Liver (tissue), 8 donors: ENCODE measurements at regions not wholly inside any gene's neighbourhood (a gene's known extent, or its start where the extent isn't known, plus 50 kb on each side); places are given as distances from the start of the nearest gene placed in this dataset.

Source experiments
- DNase-seq: peaks from one replicate; pipeline ENCODE4 v3.0.0-alpha.2; 2017; ENCODE audit warnings: low spot score
- H3K27ac ChIP-seq, 2 donors: one replicate each; pipeline ENCODE4 v1.7.0; 2013; ENCODE audit warnings: inconsistent platforms in 2 of 2, low read length in 2 of 2, control low read depth in 1 of 2, low read depth in 1 of 2, mild to moderate bottlenecking in 1 of 2
- H3K27me3 ChIP-seq, 4 donors: one replicate each; pipeline versions ENCODE4 v1.6.1 to v1.7.0; 2013; ENCODE audit warnings: low read length in 3 of 4, inconsistent platforms in 1 of 4, mild to moderate bottlenecking in 1 of 4, moderate library complexity in 1 of 4; ENCODE audit not compliant: control insufficient read depth in 4 of 4, insufficient read depth in 4 of 4
- H3K36me3 ChIP-seq, 4 donors: one replicate each; pipeline versions ENCODE4 v1.6.1 to v1.7.0; 2013; ENCODE audit warnings: low read length in 3 of 4, mild to moderate bottlenecking in 3 of 4, low read depth in 1 of 4, moderate library complexity in 1 of 4; ENCODE audit not compliant: control insufficient read depth in 4 of 4, insufficient read depth in 3 of 4
- H3K4me1 ChIP-seq, 4 donors: one replicate each; pipeline versions ENCODE4 v1.6.1 to v1.7.0; 2013; ENCODE audit warnings: low read length in 3 of 4, mild to moderate bottlenecking in 3 of 4, moderate library complexity in 1 of 4; ENCODE audit not compliant: control insufficient read depth in 4 of 4, insufficient read depth in 4 of 4
- H3K4me3 ChIP-seq, 3 donors: one replicate each; pipeline versions ENCODE4 v1.6.1 to v1.7.0; 2013; ENCODE audit warnings: low read length in 3 of 3, control low read depth in 1 of 3, low read depth in 1 of 3, mild to moderate bottlenecking in 1 of 3
- H3K9ac ChIP-seq, 2 donors: one replicate each; pipeline ENCODE4 v1.7.0; 2013; ENCODE audit warnings: low read length in 2 of 2, mild to moderate bottlenecking in 2 of 2, moderate library complexity in 2 of 2, control low read depth in 1 of 2, low read depth in 1 of 2
- H3K9me3 ChIP-seq, 4 donors: one replicate each; pipeline versions ENCODE4 v1.6.1 to v1.7.0; 2013; ENCODE audit warnings: low read length in 3 of 4; ENCODE audit not compliant: control insufficient read depth in 4 of 4
- EGR1 ChIP-seq, 2 donors: IDR thresholded peaks; 2 replicates each; pipeline ENCODE4 v1.6.1; 2016 to 2018; ENCODE audit warnings: antibody characterized with exemption in 2 of 2, low read depth in 2 of 2
- FOXA1 ChIP-seq: IDR thresholded peaks from 2 replicates; pipeline ENCODE4 v1.6.1; 2016; ENCODE audit warnings: antibody characterized with exemption
- FOXA2 ChIP-seq: IDR thresholded peaks from 2 replicates; pipeline ENCODE4 v1.6.1; 2016; ENCODE audit warnings: antibody characterized with exemption
- GABPA ChIP-seq, 2 donors: IDR thresholded peaks in 1 of 2; conservative IDR thresholded peaks in 1 of 2; 2 replicates each; pipeline ENCODE4 v1.6.1; 2016; ENCODE audit warnings: antibody characterized with exemption in 2 of 2, mild to moderate bottlenecking in 1 of 2, moderate library complexity in 1 of 2
- HNF4A ChIP-seq, 2 donors: conservative IDR thresholded peaks; 2 replicates each; pipeline ENCODE4 v1.6.1; 2016; ENCODE audit warnings: antibody characterized with exemption in 2 of 2, mild to moderate bottlenecking in 2 of 2
- HNF4G ChIP-seq: IDR thresholded peaks from 2 replicates; pipeline ENCODE4 v1.6.1; 2016; ENCODE audit warnings: antibody characterized with exemption
- NR2F2 ChIP-seq: IDR thresholded peaks from 2 replicates; pipeline ENCODE4 v1.6.1; 2016; ENCODE audit warnings: antibody characterized with exemption
- TAF1 ChIP-seq: conservative IDR thresholded peaks from 2 replicates; pipeline ENCODE4 v1.6.1; 2016; ENCODE audit warnings: antibody characterized with exemption, mild to moderate bottlenecking
- WGBS: extraction: QIAGEN DNeasy Blood & Tissue Kit; methylation state at CpG from one replicate; pipeline ENCODE4 v1.1.7; 2013; 5-methylcytosine and 5-hydroxymethylcytosine counted together
- TF ChIP-seq, protein P1 (sequence below): IDR thresholded peaks from 2 replicates; pipeline ENCODE4 v1.6.1; 2016; ENCODE audit warnings: antibody characterized with exemption
- TF ChIP-seq, protein P2 (sequence below): IDR thresholded peaks from 2 replicates; pipeline ENCODE4 v1.6.1; 2016; ENCODE audit warnings: antibody characterized with exemption, mild to moderate bottlenecking
- TF ChIP-seq, protein P3 (sequence below): fragments of 150-350 bp; IDR thresholded peaks from 2 replicates; pipeline ENCODE4 v1.5.1; 2017; ENCODE audit warnings: improper control_type of control experiment, low read depth, low read length; ENCODE audit not compliant: missing input control
- donor health status: healthy.
- donor health status: healthy.
- donor health status: healthy.
- donor health status: healthy.
- donor health status: healthy.

DNA sequence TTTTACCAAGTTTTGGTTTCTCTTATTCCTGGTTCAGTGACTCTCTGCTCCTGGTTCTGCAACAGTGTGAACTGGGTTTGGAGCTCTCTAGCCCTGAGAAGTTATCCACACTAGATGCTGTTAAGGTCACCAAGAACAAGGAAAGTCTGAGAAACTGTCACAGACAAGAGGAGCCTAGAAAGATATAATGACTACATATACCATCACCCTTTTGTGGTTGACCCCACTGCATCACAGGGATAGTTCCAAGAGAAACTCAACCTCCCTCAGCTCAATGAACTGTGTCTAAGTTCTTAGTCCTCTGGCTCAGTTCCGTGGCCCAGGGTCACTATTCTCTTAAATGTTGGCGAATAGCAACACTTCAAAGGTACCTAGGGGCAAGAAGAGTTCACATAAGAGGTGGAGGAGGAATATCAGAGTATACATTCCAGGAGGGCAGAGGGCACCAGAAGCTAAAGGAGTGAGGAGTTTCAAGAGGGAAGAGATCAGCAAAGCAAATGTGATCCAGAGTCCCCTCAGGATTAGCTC is 171.5 kb downstream of the BUB3 start:
- TF ChIP-seq HNF4G (no peak), GABPA (IDR thresholded peaks at IDR 0.05 in 1 of 2, conservative IDR thresholded peaks at IDR 0.05 in 1 of 2) (no peak), NR2F2 (no peak), FOXA2 (no peak)
- TF ChIP-seq, protein P1, sequence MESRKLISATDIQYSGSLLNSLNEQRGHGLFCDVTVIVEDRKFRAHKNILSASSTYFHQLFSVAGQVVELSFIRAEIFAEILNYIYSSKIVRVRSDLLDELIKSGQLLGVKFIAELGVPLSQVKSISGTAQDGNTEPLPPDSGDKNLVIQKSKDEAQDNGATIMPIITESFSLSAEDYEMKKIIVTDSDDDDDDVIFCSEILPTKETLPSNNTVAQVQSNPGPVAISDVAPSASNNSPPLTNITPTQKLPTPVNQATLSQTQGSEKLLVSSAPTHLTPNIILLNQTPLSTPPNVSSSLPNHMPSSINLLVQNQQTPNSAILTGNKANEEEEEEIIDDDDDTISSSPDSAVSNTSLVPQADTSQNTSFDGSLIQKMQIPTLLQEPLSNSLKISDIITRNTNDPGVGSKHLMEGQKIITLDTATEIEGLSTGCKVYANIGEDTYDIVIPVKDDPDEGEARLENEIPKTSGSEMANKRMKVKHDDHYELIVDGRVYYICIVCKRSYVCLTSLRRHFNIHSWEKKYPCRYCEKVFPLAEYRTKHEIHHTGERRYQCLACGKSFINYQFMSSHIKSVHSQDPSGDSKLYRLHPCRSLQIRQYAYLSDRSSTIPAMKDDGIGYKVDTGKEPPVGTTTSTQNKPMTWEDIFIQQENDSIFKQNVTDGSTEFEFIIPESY: no peak
- no peaks in the 10 kb centered on the region for H3K4me1 ChIP-seq

GRCh38 chr10:123326674-123327073 is 172.5 kb downstream of the BUB3 start:
- no peak overlapping the region for H3K9ac ChIP-seq
- DNase-seq: no peak
- no peak overlapping the region for H3K4me3 ChIP-seq
- H3K36me3 ChIP-seq: no peaks in the 10 kb centered on the region
- no peak overlapping the region for H3K27ac ChIP-seq
- no peaks in the 10 kb centered on the region for H3K4me1 ChIP-seq
- H3K27me3 ChIP-seq: peaks cover 0 to 3% (median 0%) of the 10 kb centered on the region in 4 donors
- no peaks in the 10 kb centered on the region for H3K9me3 ChIP-seq
- TF ChIP-seq, protein P2, sequence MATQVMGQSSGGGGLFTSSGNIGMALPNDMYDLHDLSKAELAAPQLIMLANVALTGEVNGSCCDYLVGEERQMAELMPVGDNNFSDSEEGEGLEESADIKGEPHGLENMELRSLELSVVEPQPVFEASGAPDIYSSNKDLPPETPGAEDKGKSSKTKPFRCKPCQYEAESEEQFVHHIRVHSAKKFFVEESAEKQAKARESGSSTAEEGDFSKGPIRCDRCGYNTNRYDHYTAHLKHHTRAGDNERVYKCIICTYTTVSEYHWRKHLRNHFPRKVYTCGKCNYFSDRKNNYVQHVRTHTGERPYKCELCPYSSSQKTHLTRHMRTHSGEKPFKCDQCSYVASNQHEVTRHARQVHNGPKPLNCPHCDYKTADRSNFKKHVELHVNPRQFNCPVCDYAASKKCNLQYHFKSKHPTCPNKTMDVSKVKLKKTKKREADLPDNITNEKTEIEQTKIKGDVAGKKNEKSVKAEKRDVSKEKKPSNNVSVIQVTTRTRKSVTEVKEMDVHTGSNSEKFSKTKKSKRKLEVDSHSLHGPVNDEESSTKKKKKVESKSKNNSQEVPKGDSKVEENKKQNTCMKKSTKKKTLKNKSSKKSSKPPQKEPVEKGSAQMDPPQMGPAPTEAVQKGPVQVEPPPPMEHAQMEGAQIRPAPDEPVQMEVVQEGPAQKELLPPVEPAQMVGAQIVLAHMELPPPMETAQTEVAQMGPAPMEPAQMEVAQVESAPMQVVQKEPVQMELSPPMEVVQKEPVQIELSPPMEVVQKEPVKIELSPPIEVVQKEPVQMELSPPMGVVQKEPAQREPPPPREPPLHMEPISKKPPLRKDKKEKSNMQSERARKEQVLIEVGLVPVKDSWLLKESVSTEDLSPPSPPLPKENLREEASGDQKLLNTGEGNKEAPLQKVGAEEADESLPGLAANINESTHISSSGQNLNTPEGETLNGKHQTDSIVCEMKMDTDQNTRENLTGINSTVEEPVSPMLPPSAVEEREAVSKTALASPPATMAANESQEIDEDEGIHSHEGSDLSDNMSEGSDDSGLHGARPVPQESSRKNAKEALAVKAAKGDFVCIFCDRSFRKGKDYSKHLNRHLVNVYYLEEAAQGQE: no peak
- TF ChIP-seq, protein P3, sequence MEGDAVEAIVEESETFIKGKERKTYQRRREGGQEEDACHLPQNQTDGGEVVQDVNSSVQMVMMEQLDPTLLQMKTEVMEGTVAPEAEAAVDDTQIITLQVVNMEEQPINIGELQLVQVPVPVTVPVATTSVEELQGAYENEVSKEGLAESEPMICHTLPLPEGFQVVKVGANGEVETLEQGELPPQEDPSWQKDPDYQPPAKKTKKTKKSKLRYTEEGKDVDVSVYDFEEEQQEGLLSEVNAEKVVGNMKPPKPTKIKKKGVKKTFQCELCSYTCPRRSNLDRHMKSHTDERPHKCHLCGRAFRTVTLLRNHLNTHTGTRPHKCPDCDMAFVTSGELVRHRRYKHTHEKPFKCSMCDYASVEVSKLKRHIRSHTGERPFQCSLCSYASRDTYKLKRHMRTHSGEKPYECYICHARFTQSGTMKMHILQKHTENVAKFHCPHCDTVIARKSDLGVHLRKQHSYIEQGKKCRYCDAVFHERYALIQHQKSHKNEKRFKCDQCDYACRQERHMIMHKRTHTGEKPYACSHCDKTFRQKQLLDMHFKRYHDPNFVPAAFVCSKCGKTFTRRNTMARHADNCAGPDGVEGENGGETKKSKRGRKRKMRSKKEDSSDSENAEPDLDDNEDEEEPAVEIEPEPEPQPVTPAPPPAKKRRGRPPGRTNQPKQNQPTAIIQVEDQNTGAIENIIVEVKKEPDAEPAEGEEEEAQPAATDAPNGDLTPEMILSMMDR: no peak
- no peak for TF ChIP-seq FOXA1
- WGBS: 85% methylated on average over 1 of the region's 1 CpG

More for the DNA sequence above, 171.5 kb downstream of the BUB3 start:
- no peak overlapping the region for H3K4me3 ChIP-seq
- DNase-seq: no peak
- no peak overlapping the region for H3K27ac ChIP-seq
- H3K9me3 ChIP-seq: no peaks in the 10 kb centered on the region
- no peaks in the 10 kb centered on the region for H3K36me3 ChIP-seq
- H3K27me3 ChIP-seq: peaks cover 0 to 3% (median 0%) of the 10 kb centered on the region in 4 donors
- WGBS: 64% methylated on average over 2 of the region's 2 CpGs
- no peak overlapping the region for H3K9ac ChIP-seq

DNA sequence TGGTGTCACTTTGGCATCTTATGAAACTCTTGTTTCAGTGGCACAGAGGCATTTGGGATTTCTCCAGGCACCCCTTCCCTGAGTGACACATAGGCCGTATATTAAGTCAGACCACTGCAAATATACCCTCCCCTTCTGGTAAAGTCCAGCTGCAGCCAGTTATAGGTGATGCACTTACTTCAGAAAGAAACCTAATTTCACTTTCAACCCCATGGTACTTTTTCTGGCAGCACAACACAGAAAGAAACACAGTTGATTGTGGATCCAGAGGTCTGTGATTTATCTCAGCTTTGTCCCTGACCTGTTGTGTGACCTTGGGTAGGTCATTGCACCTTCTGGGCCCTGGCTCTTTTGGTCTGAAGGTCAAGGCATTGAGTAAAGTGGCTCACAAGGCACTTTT is 173.2 kb downstream of the BUB3 start:
- Histone ChIP-seq H3K27ac (no peak overlapping the region), H3K36me3 (no peaks in the 10 kb centered on the region), H3K9ac (no peak overlapping the region), H3K9me3 (no peaks in the 10 kb centered on the region), H3K27me3 (peaks cover 0 to 3% (median 0%) of the 10 kb centered on the region in 4 donors), H3K4me1 (no peaks in the 10 kb centered on the region), H3K4me3 (no peak overlapping the region)
- no peak for DNase-seq
- WGBS: 81% methylated on average over 1 of the region's 1 CpG
- TF ChIP-seq EGR1 (IDR thresholded peaks at IDR 0.05; ENCODE audit: low read depth in 2 of 2): no peak
- TF ChIP-seq FOXA1: no peak
- no peak for TF ChIP-seq TAF1
- no peak for TF ChIP-seq HNF4G
- TF ChIP-seq, protein P1: no peak
- TF ChIP-seq HNF4A (conservative IDR thresholded peaks at IDR 0.05): no peak
